ENCODE measurements at regions not wholly inside any gene's neighbourhood (a gene's known extent, or its start where the extent isn't known, plus 50 kb on each side); places are given as distances from the start of the nearest gene placed in this dataset.

DNA sequence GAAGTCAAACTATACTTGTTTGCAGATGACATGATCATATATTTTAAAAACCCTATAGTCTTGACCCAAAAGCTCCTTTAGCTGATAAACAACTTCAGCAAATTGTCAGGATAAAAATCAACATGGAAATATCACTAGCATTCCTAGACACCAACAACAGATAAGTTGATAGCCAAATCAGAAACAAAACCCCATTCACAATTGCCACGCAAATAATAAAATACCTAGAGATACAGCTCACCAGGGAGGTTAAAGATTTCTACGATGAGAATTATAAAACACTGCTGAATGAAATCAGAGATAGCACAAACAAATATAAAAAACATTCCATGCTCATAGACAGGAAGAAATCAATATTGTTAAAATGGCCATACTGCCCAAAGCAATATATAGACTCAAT lies 605.0 kb upstream of the GRIA3 start:
- no peak for TF ChIP-seq EZH2 (IDR thresholded peaks at IDR 0.05; ENCODE audit: borderline replicate concordance, low read length)
- TF ChIP-seq, protein P1, sequence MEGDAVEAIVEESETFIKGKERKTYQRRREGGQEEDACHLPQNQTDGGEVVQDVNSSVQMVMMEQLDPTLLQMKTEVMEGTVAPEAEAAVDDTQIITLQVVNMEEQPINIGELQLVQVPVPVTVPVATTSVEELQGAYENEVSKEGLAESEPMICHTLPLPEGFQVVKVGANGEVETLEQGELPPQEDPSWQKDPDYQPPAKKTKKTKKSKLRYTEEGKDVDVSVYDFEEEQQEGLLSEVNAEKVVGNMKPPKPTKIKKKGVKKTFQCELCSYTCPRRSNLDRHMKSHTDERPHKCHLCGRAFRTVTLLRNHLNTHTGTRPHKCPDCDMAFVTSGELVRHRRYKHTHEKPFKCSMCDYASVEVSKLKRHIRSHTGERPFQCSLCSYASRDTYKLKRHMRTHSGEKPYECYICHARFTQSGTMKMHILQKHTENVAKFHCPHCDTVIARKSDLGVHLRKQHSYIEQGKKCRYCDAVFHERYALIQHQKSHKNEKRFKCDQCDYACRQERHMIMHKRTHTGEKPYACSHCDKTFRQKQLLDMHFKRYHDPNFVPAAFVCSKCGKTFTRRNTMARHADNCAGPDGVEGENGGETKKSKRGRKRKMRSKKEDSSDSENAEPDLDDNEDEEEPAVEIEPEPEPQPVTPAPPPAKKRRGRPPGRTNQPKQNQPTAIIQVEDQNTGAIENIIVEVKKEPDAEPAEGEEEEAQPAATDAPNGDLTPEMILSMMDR (conservative IDR thresholded peaks at IDR 0.05 in 1 of 2, IDR thresholded peaks at IDR 0.05 in 1 of 2; ENCODE audit: extremely low read depth in 1 of 2, insufficient read depth in 1 of 2, low read depth in 1 of 2, low read length in 2 of 2): no peak

Measured in mammary epithelial cell (primary cell).